ENCODE measurements at regions not wholly inside any gene's neighbourhood (a gene's known extent, or its start where the extent isn't known, plus 50 kb on each side); places are given as distances from the start of the nearest gene placed in this dataset.

GRCh38 chr13:68025604-68026003, 795.5 kb upstream of the PCDH9 start:
- no peak for TF ChIP-seq ZNF274 (IDR thresholded peaks at IDR 0.05; ENCODE audit: low read depth, low read length)
- TF ChIP-seq SUZ12 (IDR thresholded peaks at IDR 0.05; ENCODE audit: extremely low read depth, insufficient read depth, insufficient read length) = no peak
